PC-9 (cell line): ENCODE measurements at regions not wholly inside any gene's neighbourhood (a gene's known extent, or its start where the extent isn't known, plus 50 kb on each side); places are given as distances from the start of the nearest gene placed in this dataset.

Source experiments
- BruUV-seq: library from RNA; stranded (reverse); fragments of 400-500 nt; replicated peaks from 2 replicates; lab custom pipeline; 2021; lab: Mats Ljungman, UMichigan
- CTCF ChIA-PET: fragments of 300-600 bp; sonication (Branson Sonifier 250); formaldehyde crosslinking; loops from one replicate; lab custom pipeline; 2022; ENCODE audit warnings: antibody characterized with exemption; lab: Charles Lee
- POLR2A ChIA-PET: fragments of 300-600 bp; sonication (Branson Sonifier 250); formaldehyde crosslinking; loops from one replicate; lab custom pipeline; 2022; ENCODE audit warnings: antibody characterized with exemption; ENCODE audit not compliant: unreplicated experiment; lab: Charles Lee
- DNase-seq, 2 experiments: peaks; one replicate each; pipeline versions ENCODE4 v3.0.0 to v3.0.0-alpha.2; 2015 to 2022; ENCODE audit warnings: mixed read lengths in 1 of 2
- H2AFZ ChIP-seq: fragments of 200-600 bp; sonication (generic); 2 replicates; pipeline ENCODE4 v1.8.1; 2017; ENCODE audit warnings: antibody characterized with exemption
- H3F3A ChIP-seq: fragments of 200-600 bp; sonication (generic); 2 replicates; pipeline ENCODE4 v1.8.1; 2017; ENCODE audit warnings: antibody characterized with exemption, mild to moderate bottlenecking, low read depth; ENCODE audit not compliant: insufficient read depth
- H3K27ac ChIP-seq: fragments of 200-600 bp; sonication (generic); 2 replicates; pipeline ENCODE4 v1.6.1; 2016; ENCODE audit warnings: mixed run types
- H3K27me3 ChIP-seq: fragments of 200-600 bp; sonication (generic); 2 replicates; pipeline ENCODE4 v1.6.1; 2016; ENCODE audit warnings: low read depth, mixed run types; ENCODE audit not compliant: insufficient read depth
- H3K36me3 ChIP-seq: fragments of 200-600 bp; sonication (generic); 2 replicates; pipeline ENCODE4 v1.6.1; 2016; ENCODE audit warnings: low read depth, mixed run types
- H3K4me1 ChIP-seq: fragments of 200-600 bp; sonication (generic); replicated peaks from 2 replicates; pipeline ENCODE4 v1.6.1; 2016; ENCODE audit warnings: mixed run types; ENCODE audit not compliant: insufficient read depth
- H3K4me2 ChIP-seq: fragments of 200-600 bp; sonication (generic); 2 replicates; pipeline ENCODE4 v1.6.1; 2017; ENCODE audit warnings: mixed run types
- H3K4me3 ChIP-seq: fragments of 200-600 bp; sonication (generic); 2 replicates; pipeline ENCODE4 v1.6.1; 2016; ENCODE audit warnings: mixed run types
- H3K79me2 ChIP-seq: fragments of 200-600 bp; sonication (generic); 2 replicates; pipeline ENCODE4 v1.6.1; 2017; ENCODE audit warnings: low read depth, mixed run types
- H3K9me2 ChIP-seq: fragments of 200-600 bp; sonication (generic); 2 replicates; pipeline ENCODE4 v1.8.1; 2017; ENCODE audit warnings: mild to moderate bottlenecking; ENCODE audit not compliant: insufficient read depth
- H3K9me3 ChIP-seq: fragments of 200-600 bp; sonication (generic); 2 replicates; pipeline ENCODE4 v1.8.1; 2016; ENCODE audit warnings: low read depth; ENCODE audit not compliant: insufficient read depth
- H4K20me1 ChIP-seq: fragments of 200-600 bp; sonication (generic); 2 replicates; pipeline ENCODE4 v1.8.1; 2017; ENCODE audit not compliant: insufficient read depth
- EZH2 ChIP-seq: fragments of 200-600 bp; sonication (generic); IDR thresholded peaks from 2 replicates; pipeline ENCODE4 v1.8.0; 2017; ENCODE audit warnings: antibody characterized with exemption, low read depth
- intact Hi-C: fragments of 100-400 bp; cut with micrococcal nuclease; formaldehyde crosslinking; loops from one replicate; pipeline ENCODE4 v1.10.0; 2022; ENCODE audit not compliant: unreplicated experiment
- TF ChIP-seq, protein P1 (sequence below): fragments of 200-600 bp; sonication (generic); conservative IDR thresholded peaks from 2 replicates; pipeline ENCODE4 v1.6.1; 2017; ENCODE audit warnings: mixed run types, antibody characterized with exemption, mild to moderate bottlenecking, moderate library complexity

DNA sequence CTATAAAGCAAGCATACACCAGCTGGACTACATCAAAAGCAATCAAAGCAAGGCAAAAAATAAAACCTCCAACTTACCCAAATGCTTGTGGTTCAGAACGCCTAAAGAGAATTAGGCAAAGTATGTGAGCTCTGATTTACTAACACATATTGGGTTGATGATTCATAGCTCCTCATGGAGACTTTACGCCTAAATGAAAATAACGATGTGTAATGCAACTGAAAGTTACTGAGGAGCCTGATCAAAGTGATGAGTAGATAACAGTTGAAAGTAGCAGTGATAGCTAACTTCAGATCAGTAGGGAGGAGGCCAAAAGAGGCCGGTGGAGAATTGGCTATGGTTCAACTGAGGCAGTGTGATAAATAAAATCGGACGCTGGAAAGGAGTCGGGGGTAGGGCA, 85.0 kb downstream of the MPP7 start:
- no peaks in the 10 kb centered on the region for H3K79me2 ChIP-seq
- H3K27ac ChIP-seq: no peak overlapping the region
- CTCF ChIA-PET: no interaction called here
- H3K4me1 ChIP-seq: no peaks in the 10 kb centered on the region
- H3K4me2 ChIP-seq: no peak overlapping the region
- no peak for DNase-seq
- no peak overlapping the region for H3K4me3 ChIP-seq
- no peaks in the 10 kb centered on the region for H3F3A ChIP-seq
- POLR2A ChIA-PET: interaction anchor here (0.5 kb wide), 1 partner anchor 316 kb away, joined by 3 read pairs; no protein-coding TSS in a partner anchor
- no TSS peak for BruUV-seq
- intact Hi-C loops: no loop called here
- no peaks in the 10 kb centered on the region for H3K9me3 ChIP-seq
- peaks cover 11% of the 10 kb centered on the region; the same call in 1 of the 2 replicates for H3K27me3 ChIP-seq
- H4K20me1 ChIP-seq: no peaks in the 10 kb centered on the region
- no peak overlapping the region for H2AFZ ChIP-seq
- H3K9me2 ChIP-seq: no peaks in the 10 kb centered on the region
- H3K36me3 ChIP-seq: no peaks in the 10 kb centered on the region
- TF ChIP-seq, protein P1, sequence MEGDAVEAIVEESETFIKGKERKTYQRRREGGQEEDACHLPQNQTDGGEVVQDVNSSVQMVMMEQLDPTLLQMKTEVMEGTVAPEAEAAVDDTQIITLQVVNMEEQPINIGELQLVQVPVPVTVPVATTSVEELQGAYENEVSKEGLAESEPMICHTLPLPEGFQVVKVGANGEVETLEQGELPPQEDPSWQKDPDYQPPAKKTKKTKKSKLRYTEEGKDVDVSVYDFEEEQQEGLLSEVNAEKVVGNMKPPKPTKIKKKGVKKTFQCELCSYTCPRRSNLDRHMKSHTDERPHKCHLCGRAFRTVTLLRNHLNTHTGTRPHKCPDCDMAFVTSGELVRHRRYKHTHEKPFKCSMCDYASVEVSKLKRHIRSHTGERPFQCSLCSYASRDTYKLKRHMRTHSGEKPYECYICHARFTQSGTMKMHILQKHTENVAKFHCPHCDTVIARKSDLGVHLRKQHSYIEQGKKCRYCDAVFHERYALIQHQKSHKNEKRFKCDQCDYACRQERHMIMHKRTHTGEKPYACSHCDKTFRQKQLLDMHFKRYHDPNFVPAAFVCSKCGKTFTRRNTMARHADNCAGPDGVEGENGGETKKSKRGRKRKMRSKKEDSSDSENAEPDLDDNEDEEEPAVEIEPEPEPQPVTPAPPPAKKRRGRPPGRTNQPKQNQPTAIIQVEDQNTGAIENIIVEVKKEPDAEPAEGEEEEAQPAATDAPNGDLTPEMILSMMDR: no peak
- TF ChIP-seq EZH2: no peak

DNA sequence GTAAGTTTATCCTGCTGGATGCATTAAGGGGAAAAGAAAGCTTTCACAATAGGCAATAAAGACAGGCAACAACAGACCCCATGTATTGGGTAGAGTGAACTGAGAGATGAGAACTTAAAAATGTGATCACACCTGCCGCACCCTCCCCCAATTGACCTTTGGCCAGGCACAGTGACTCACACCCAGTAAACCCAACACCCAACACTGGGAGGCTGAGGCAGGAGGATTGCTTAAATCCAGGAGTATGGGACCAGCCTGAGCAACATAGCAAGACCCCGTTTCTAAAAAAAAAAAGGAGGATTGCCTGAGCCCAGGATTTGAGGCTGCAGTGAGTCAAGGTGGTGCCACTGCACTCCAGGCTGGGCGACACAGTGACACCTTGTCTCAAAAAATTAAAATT, 86.9 kb downstream of the MPP7 start:
- TF ChIP-seq, protein P1: no peak
- no peak for TF ChIP-seq EZH2
- H3K4me1 ChIP-seq: no peaks in the 10 kb centered on the region
- CTCF ChIA-PET: no interaction called here

DNA sequence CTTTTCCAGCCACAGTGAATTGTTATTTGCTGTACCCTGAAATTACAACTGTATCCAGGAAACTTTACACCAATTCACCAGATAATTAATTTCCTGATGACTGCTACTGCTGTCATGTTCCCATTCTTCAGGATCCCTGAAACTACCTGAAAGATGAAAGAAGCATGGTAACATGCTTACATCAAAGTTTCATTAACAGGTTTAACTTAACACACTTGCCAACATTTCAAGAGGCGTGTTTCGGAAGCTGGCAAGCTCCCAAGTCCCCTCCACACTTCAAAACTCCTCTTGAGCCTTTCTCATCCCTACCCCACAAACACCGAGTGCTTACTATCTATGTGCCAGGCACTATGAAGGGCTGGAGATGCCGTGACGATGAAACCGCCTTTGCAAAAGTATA, 88.6 kb downstream of the MPP7 start:
- CTCF ChIA-PET: no interaction called here
- no peak for TF ChIP-seq EZH2
- TF ChIP-seq, protein P1: no peak
- Histone ChIP-seq H3F3A (no peaks in the 10 kb centered on the region), H2AFZ (no peak overlapping the region), H3K27me3 (no peaks in the 10 kb centered on the region; the same call in 1 of the 2 replicates), H3K79me2 (no peaks in the 10 kb centered on the region), H4K20me1 (no peaks in the 10 kb centered on the region), H3K4me1 (no peaks in the 10 kb centered on the region), H3K4me3 (no peak overlapping the region), H3K27ac (no peak overlapping the region), H3K36me3 (no peaks in the 10 kb centered on the region), H3K9me3 (no peaks in the 10 kb centered on the region), H3K4me2 (no peak overlapping the region), H3K9me2 (no peaks in the 10 kb centered on the region)
- no TSS peak for BruUV-seq
- POLR2A ChIA-PET: no interaction called here
- DNase-seq: no peak
- intact Hi-C loops: no loop called here

More for the DNA sequence above, 86.9 kb downstream of the MPP7 start:
- peaks cover 11% of the 10 kb centered on the region; the same call in 1 of the 2 replicates for H3K27me3 ChIP-seq
- no peaks in the 10 kb centered on the region for H4K20me1 ChIP-seq
- H3K79me2 ChIP-seq: no peaks in the 10 kb centered on the region
- no peaks in the 10 kb centered on the region for H3K36me3 ChIP-seq
- H3K4me2 ChIP-seq: no peak overlapping the region
- intact Hi-C loops: no loop called here
- no peaks in the 10 kb centered on the region for H3K9me3 ChIP-seq
- POLR2A ChIA-PET: no interaction called here
- H3K9me2 ChIP-seq: no peaks in the 10 kb centered on the region
- H3K27ac ChIP-seq: no peak overlapping the region
- H3F3A ChIP-seq: no peaks in the 10 kb centered on the region
- no peak for DNase-seq
- BruUV-seq: no TSS peak
- H2AFZ ChIP-seq: no peak overlapping the region
- no peak overlapping the region for H3K4me3 ChIP-seq
